Epidermal melanocyte (primary cell): ENCODE measurements at regions not wholly inside any gene's neighbourhood (a gene's known extent, or its start where the extent isn't known, plus 50 kb on each side); places are given as distances from the start of the nearest gene placed in this dataset.

ENCODE experiments used
- DNase-seq: peaks from one replicate; pipeline ENCODE4 v3.0.0; 2011; ENCODE audit warnings: low spot score; ENCODE audit not compliant: insufficient read length

- DNase-seq = no peak
These were observed 444.4 kb upstream of the ATP2B1 start for GRCh38 chr12:90152897-90153624.

- DNase-seq = no peak
These were observed 442.9 kb upstream of the ATP2B1 start for GRCh38 chr12:90151491-90152015.

GRCh38 chr12:90149453-90149852, 440.8 kb upstream of the ATP2B1 start:
- DNase-seq = no peak

- no peak for DNase-seq
These were observed 420.9 kb upstream of the ATP2B1 start for GRCh38 chr12:90129366-90130030.

GRCh38 chr12:90128526-90128925, 419.9 kb upstream of the ATP2B1 start:
- DNase-seq = no peak

- DNase-seq = no peak
These were observed 417.5 kb upstream of the ATP2B1 start for GRCh38 chr12:90126125-90126524.

- DNase-seq = no peak
These were observed 416.3 kb upstream of the ATP2B1 start for GRCh38 chr12:90124914-90125313.

- DNase-seq = no peak
These were observed 415.7 kb upstream of the ATP2B1 start for GRCh38 chr12:90124289-90124688.

GRCh38 chr12:90122681-90123080, 414.0 kb upstream of the ATP2B1 start:
- no peak for DNase-seq

- DNase-seq = no peak
These were observed 412.0 kb upstream of the ATP2B1 start for GRCh38 chr12:90120627-90121026.

- no peak for DNase-seq
These were observed 404.0 kb upstream of the ATP2B1 start for GRCh38 chr12:90112666-90113065.

GRCh38 chr12:90111791-90112580, 403.3 kb upstream of the ATP2B1 start:
- DNase-seq = no peak

GRCh38 chr12:90106568-90106967, 397.9 kb upstream of the ATP2B1 start:
- no peak for DNase-seq

- no peak for DNase-seq
These were observed 394.5 kb upstream of the ATP2B1 start for GRCh38 chr12:90102957-90103652.

- DNase-seq = no peak
These were observed 391.9 kb upstream of the ATP2B1 start for GRCh38 chr12:90100579-90100978.

GRCh38 chr12:90099288-90099687, 390.6 kb upstream of the ATP2B1 start:
- no peak for DNase-seq

- no peak for DNase-seq
These were observed 389.6 kb upstream of the ATP2B1 start for GRCh38 chr12:90098132-90098779.

GRCh38 chr12:90091809-90092208, 383.2 kb upstream of the ATP2B1 start:
- no peak for DNase-seq

- no peak for DNase-seq
These were observed 382.5 kb upstream of the ATP2B1 start for GRCh38 chr12:90090929-90091651.

GRCh38 chr12:90086281-90086680, 377.6 kb upstream of the ATP2B1 start:
- DNase-seq = no peak
